Body of pancreas (tissue), 4 donors: ENCODE measurements at regions not wholly inside any gene's neighbourhood (a gene's known extent, or its start where the extent isn't known, plus 50 kb on each side); places are given as distances from the start of the nearest gene placed in this dataset.

Source experiments
- CTCF ChIP-seq, 7 experiments: fragments of 450-650 bp in 4 of 7; fragments of 200-600 bp in 3 of 7; sonication (generic) in 3 of 7; IDR thresholded peaks; one replicate each; pipeline ENCODE4 v1.5.1; 2016 to 2019; ENCODE audit warnings: antibody characterized with exemption in 7 of 7
- POLR2A ChIP-seq, 3 donors: fragments of 450-650 bp; IDR thresholded peaks; one replicate each; pipeline ENCODE4 v1.6.1; 2016; ENCODE audit warnings: antibody characterized with exemption in 3 of 3, mild to moderate bottlenecking in 2 of 3

- TF ChIP-seq POLR2A (IDR thresholded peaks at IDR 0.05) = no peak
- no peak for TF ChIP-seq CTCF (IDR thresholded peaks at IDR 0.05)
Measured at GRCh38 chr12:127051139-127051538, 1215.8 kb upstream of the TMEM132C start.
